OCI-LY3 (cell line): ENCODE measurements at regions not wholly inside any gene's neighbourhood (a gene's known extent, or its start where the extent isn't known, plus 50 kb on each side); places are given as distances from the start of the nearest gene placed in this dataset.
A peak's percentile ranks its signal among the peaks of the same experiment; 100 is the strongest.

ENCODE experiments used
- H2AFZ ChIP-seq: fragments of 200-600, 300-600 bp; shearing (Covaris generic); 2 replicates; pipeline ENCODE4 v1.6.0; 2014; ENCODE audit warnings: antibody characterized with exemption, low read depth, low read length
- H3K27ac ChIP-seq: fragments of 200-600, 300-600 bp; sonication (generic); 2 replicates; pipeline ENCODE4 v1.5.1; 2014; ENCODE audit warnings: mild to moderate bottlenecking, low read length, moderate library complexity, mixed read lengths
- H3K27me3 ChIP-seq: fragments of 200-600, 300-600 bp; sonication (generic); 2 replicates; pipeline ENCODE4 v1.6.1; 2014; ENCODE audit warnings: low read depth, low read length, mixed read lengths
- H3K36me3 ChIP-seq: fragments of 200-600, 300-600 bp; sonication (generic); replicated peaks from 2 replicates; pipeline ENCODE3; 2014; ENCODE audit warnings: low read depth, low read length, mixed read lengths
- H3K4me1 ChIP-seq: fragments of 300-600, 200-600 bp; sonication (generic); 2 replicates; pipeline ENCODE4 v1.6.1; 2014; ENCODE audit warnings: low read length, mixed read lengths
- H3K4me2 ChIP-seq: fragments of 200-600, 300-600 bp; sonication (generic); 2 replicates; pipeline ENCODE4 v1.6.1; 2014; ENCODE audit warnings: low read length, mixed read lengths
- H3K4me3 ChIP-seq: fragments of 300-600, 200-600 bp; sonication (generic); 2 replicates; pipeline ENCODE4 v1.5.1; 2014; ENCODE audit warnings: antibody characterized with exemption, mild to moderate bottlenecking, low read length, moderate library complexity
- H3K79me2 ChIP-seq: fragments of 300-600, 200-600 bp; shearing (Covaris generic); 2 replicates; pipeline ENCODE4 v1.6.1; 2014; ENCODE audit warnings: mild to moderate bottlenecking, low read length, mixed read lengths
- H3K9ac ChIP-seq: fragments of 300-600, 200-600 bp; shearing (Covaris generic); 2 replicates; pipeline ENCODE4 v1.6.0; 2014; ENCODE audit warnings: mild to moderate bottlenecking, low read length, moderate library complexity
- H3K9me3 ChIP-seq: fragments of 200-600, 300-600 bp; shearing (Covaris generic); 2 replicates; pipeline ENCODE4 v1.6.1; 2014; ENCODE audit warnings: low read length, mixed read lengths; ENCODE audit not compliant: insufficient read depth
- H4K20me1 ChIP-seq: fragments of 200-600, 300-600 bp; sonication (generic); 2 replicates; pipeline ENCODE4 v1.6.1; 2016; ENCODE audit warnings: low read length, mixed read lengths; ENCODE audit not compliant: insufficient read depth
- EZH2phosphoT487 ChIP-seq: fragments of 200-600 bp; shearing (Covaris generic); IDR thresholded peaks from 2 replicates; pipeline ENCODE4 v1.6.1; 2018; ENCODE audit warnings: antibody characterized with exemption, mixed run types, low read depth
- TF ChIP-seq, protein P1 (sequence below): fragments of 200-600, 300-600 bp; sonication (generic); IDR thresholded peaks from 2 replicates; pipeline ENCODE4 v1.5.1; 2014; ENCODE audit warnings: antibody characterized with exemption, low read length, low read depth

DNA sequence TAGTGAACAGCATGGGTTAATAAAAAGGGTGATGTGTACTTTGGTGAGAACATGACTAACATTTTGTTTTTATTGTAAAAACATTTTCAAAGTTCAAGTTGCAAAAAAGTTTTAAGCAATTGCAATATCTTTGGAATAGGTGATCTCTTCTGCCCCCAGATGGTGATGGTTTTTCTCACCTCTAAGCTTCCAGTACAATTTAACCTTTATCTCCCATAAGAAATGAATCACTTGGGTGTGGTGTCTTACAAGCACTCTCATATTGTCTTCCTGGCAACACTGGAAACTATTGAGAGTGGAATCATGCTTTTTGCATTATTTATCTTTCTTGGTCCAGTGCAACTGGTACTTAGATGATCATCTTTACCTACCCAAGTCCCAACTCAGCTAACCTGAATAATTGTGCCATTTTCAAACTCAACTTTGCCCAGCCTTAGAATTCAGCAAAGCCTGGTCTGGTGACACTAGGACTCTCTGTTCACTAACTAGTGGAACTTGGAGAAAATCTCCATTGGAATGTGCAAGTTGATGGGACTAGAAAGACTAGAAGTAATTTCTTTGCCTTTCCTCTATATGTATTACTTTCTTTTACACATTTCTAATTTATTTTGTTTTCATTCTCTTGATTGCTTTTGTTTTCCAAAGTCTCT is 964.7 kb upstream of the ZEB2 start:
- H3K27ac ChIP-seq = no peak overlapping the region
- H3K79me2 ChIP-seq = no peaks in the 10 kb centered on the region
- no peak overlapping the region for H3K4me2 ChIP-seq
- no peaks in the 10 kb centered on the region for H3K36me3 ChIP-seq
- TF ChIP-seq EZH2phosphoT487 = no peak
- TF ChIP-seq, protein P1, sequence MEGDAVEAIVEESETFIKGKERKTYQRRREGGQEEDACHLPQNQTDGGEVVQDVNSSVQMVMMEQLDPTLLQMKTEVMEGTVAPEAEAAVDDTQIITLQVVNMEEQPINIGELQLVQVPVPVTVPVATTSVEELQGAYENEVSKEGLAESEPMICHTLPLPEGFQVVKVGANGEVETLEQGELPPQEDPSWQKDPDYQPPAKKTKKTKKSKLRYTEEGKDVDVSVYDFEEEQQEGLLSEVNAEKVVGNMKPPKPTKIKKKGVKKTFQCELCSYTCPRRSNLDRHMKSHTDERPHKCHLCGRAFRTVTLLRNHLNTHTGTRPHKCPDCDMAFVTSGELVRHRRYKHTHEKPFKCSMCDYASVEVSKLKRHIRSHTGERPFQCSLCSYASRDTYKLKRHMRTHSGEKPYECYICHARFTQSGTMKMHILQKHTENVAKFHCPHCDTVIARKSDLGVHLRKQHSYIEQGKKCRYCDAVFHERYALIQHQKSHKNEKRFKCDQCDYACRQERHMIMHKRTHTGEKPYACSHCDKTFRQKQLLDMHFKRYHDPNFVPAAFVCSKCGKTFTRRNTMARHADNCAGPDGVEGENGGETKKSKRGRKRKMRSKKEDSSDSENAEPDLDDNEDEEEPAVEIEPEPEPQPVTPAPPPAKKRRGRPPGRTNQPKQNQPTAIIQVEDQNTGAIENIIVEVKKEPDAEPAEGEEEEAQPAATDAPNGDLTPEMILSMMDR = peak; percentile 66
- no peaks in the 10 kb centered on the region for H4K20me1 ChIP-seq
- no peak overlapping the region for H3K4me3 ChIP-seq
- no peak overlapping the region for H3K9ac ChIP-seq
- no peaks in the 10 kb centered on the region for H3K4me1 ChIP-seq
- no peaks in the 10 kb centered on the region for H3K27me3 ChIP-seq
- H3K9me3 ChIP-seq = no peaks in the 10 kb centered on the region
- H2AFZ ChIP-seq = 0 out of 2 replicates have a peak overlapping the region, but pooled peaks have one; percentile 44

GRCh38 chr2:145483854-145484253 is 963.9 kb upstream of the ZEB2 start:
- Histone ChIP-seq H3K36me3 (no peaks in the 10 kb centered on the region), H3K27ac (no peak overlapping the region), H3K4me2 (no peak overlapping the region), H4K20me1 (no peaks in the 10 kb centered on the region), H3K9ac (no peak overlapping the region), H3K4me1 (no peaks in the 10 kb centered on the region), H3K9me3 (no peaks in the 10 kb centered on the region), H3K79me2 (no peaks in the 10 kb centered on the region), H3K27me3 (no peaks in the 10 kb centered on the region), H3K4me3 (no peak overlapping the region), H2AFZ (0 out of 2 replicates have a peak overlapping the region, but pooled peaks have one; percentile 44)
- no peak for TF ChIP-seq EZH2phosphoT487
- TF ChIP-seq, protein P1 = no peak

DNA sequence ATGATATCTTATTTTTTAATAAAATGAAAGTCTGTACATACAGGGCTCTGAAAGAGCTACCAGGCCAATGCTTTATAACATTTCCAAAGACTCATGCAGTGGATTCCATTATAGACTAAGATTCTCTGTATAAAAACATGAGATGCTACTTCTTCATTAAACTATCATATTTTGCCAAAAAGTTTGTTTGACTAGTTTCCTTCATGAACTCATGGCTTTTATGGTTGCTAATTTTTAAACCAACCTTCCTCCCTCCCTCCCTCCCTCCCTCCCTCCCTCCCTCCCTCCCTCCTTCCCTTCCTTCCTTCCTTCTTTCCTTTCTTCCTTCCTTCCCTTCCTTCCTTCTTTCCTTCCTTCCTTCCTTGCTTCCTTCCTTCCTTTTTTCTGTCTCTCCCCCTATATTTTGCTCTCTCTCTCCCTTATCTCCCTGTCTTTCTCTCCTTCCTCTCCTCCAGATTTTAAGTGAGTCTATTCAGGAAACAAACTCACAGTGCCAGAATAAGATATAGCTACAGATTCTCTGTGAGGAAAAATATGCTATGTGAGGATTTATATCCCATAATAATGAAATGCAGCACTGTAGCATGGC is 961.5 kb upstream of the ZEB2 start:
- no peak overlapping the region for H3K4me3 ChIP-seq
- no peaks in the 10 kb centered on the region for H4K20me1 ChIP-seq
- H3K4me1 ChIP-seq = no peaks in the 10 kb centered on the region
- H3K9ac ChIP-seq = no peak overlapping the region
- no peak for TF ChIP-seq EZH2phosphoT487
- TF ChIP-seq, protein P1 = no peak
- no peak overlapping the region for H2AFZ ChIP-seq
- no peaks in the 10 kb centered on the region for H3K36me3 ChIP-seq
- H3K9me3 ChIP-seq = 0 out of 2 replicates have a peak, but pooled peaks cover 4% of the 10 kb centered on the region
- H3K27ac ChIP-seq = no peak overlapping the region
- H3K79me2 ChIP-seq = no peaks in the 10 kb centered on the region
- no peaks in the 10 kb centered on the region for H3K27me3 ChIP-seq
- no peak overlapping the region for H3K4me2 ChIP-seq

- Histone ChIP-seq H3K9me3 (no peaks in the 10 kb centered on the region), H2AFZ (no peak overlapping the region), H4K20me1 (no peaks in the 10 kb centered on the region), H3K36me3 (no peaks in the 10 kb centered on the region), H3K4me2 (no peak overlapping the region), H3K79me2 (no peaks in the 10 kb centered on the region), H3K4me1 (no peaks in the 10 kb centered on the region), H3K4me3 (no peak overlapping the region), H3K9ac (no peak overlapping the region), H3K27me3 (no peaks in the 10 kb centered on the region), H3K27ac (no peak overlapping the region)
- no peak for TF ChIP-seq EZH2phosphoT487
- TF ChIP-seq, protein P1 = no peak
Measured at GRCh38 chr2:145464866-145465265, 944.9 kb upstream of the ZEB2 start.
